Cerebellar cortex (tissue), 1 donor: ENCODE measurements at regions not wholly inside any gene's neighbourhood (a gene's known extent, or its start where the extent isn't known, plus 50 kb on each side); places are given as distances from the start of the nearest gene placed in this dataset.

Experiments
- DNase-seq: peaks from one replicate; pipeline ENCODE4 v3.0.0-alpha.2; 2015; ENCODE audit warnings: low spot score

GRCh38 chr18:72692086-72692485, 147.9 kb upstream of the CBLN2 start:
- DNase-seq: no peak

GRCh38 chr18:72687736-72688135, 143.6 kb upstream of the CBLN2 start:
- no peak for DNase-seq

GRCh38 chr18:72675394-72675793, 131.3 kb upstream of the CBLN2 start:
- no peak for DNase-seq

- DNase-seq: no peak
Measured at GRCh38 chr18:72674710-72675109, 130.6 kb upstream of the CBLN2 start.

- no peak for DNase-seq
Measured at GRCh38 chr18:72673242-72673641, 129.1 kb upstream of the CBLN2 start.

GRCh38 chr18:72672364-72673184, 128.4 kb upstream of the CBLN2 start:
- DNase-seq: peak; percentile 27

- no peak for DNase-seq
Measured at GRCh38 chr18:72667932-72668331, 123.8 kb upstream of the CBLN2 start.

- DNase-seq: peak; percentile 20
Measured at GRCh38 chr18:72652990-72653593, 109.0 kb upstream of the CBLN2 start.

- no peak for DNase-seq
Measured at GRCh38 chr18:72651033-72651432, 106.9 kb upstream of the CBLN2 start.

GRCh38 chr18:72648481-72648960, 104.4 kb upstream of the CBLN2 start:
- DNase-seq: no peak

GRCh38 chr18:72648079-72648478, 103.9 kb upstream of the CBLN2 start:
- DNase-seq: no peak

GRCh38 chr18:72640557-72640956, 96.4 kb upstream of the CBLN2 start:
- DNase-seq: no peak

GRCh38 chr18:72638376-72638775, 94.2 kb upstream of the CBLN2 start:
- no peak for DNase-seq

- no peak for DNase-seq
Measured at GRCh38 chr18:72637721-72638120, 93.6 kb upstream of the CBLN2 start.

GRCh38 chr18:72637299-72637698, 93.2 kb upstream of the CBLN2 start:
- DNase-seq: no peak

GRCh38 chr18:72636611-72637010, 92.5 kb upstream of the CBLN2 start:
- no peak for DNase-seq

GRCh38 chr18:72634500-72634899, 90.4 kb upstream of the CBLN2 start:
- DNase-seq: no peak

- DNase-seq: no peak
Measured at GRCh38 chr18:72630991-72631390, 86.8 kb upstream of the CBLN2 start.

GRCh38 chr18:72623444-72623843, 79.3 kb upstream of the CBLN2 start:
- DNase-seq: no peak

- DNase-seq: no peak
Measured at GRCh38 chr18:72613534-72613930, 69.4 kb upstream of the CBLN2 start.

- DNase-seq: no peak
Measured at GRCh38 chr18:72612894-72613533, 68.9 kb upstream of the CBLN2 start.

- no peak for DNase-seq
Measured at GRCh38 chr18:72605376-72605775, 61.2 kb upstream of the CBLN2 start.

- no peak for DNase-seq
Measured at GRCh38 chr18:72601944-72602343, 57.8 kb upstream of the CBLN2 start.
